NCI-H1930 (cell line): ENCODE measurements at regions not wholly inside any gene's neighbourhood (a gene's known extent, or its start where the extent isn't known, plus 50 kb on each side); places are given as distances from the start of the nearest gene placed in this dataset.

Source experiments
- DNase-seq, 2 experiments: peaks; one replicate each; lab custom pipeline; 2025; lab: John Stamatoyannopoulos, UW

DNA sequence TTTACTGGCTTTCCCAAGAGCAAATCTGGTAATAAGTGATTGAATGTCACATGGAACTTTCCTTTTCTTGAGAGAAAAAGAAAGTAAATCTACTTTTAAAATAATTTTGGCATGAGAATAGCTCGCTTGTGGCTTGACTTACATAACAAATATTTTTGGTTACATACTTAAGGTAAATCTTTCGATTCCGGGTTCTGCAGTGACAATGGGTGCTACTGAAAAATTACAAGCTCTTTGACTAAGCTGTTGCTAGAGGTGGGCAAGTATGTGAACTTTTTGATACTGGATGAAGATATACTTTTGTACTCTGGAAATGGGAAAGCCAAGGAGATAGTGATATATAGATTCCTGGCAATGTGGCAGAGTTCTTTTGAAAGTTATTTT is 51.9 kb upstream of the OTOL1 start:
- DNase-seq = no peak

GRCh38 chr3:161443921-161444693 is 52.5 kb upstream of the OTOL1 start:
- no peak for DNase-seq

GRCh38 chr3:161430307-161430706 is 59.0 kb upstream of the SPTSSB start:
- DNase-seq = no peak

- DNase-seq = no peak
Observed at GRCh38 chr3:161427347-161427746, 56.0 kb upstream of the SPTSSB start.

DNA sequence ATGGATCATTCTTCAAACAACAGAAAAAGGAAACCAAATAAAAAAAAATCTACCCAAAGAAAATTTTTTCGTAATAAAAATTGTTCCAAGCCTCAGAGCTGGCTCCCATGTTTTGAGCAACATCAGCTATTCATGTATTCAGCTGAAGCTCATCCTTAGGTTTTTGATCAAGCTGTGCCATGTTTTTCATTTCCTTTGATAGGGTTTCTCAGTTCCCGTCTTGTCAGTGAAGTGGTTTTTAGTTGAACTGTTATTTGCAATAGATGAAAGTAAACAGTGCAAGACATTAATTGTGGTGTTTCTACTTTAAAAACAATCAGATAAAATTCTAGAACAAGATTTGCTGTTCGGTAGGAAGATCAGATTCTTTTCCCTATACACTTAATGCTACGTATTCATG is 55.4 kb upstream of the SPTSSB start:
- DNase-seq = no peak

DNA sequence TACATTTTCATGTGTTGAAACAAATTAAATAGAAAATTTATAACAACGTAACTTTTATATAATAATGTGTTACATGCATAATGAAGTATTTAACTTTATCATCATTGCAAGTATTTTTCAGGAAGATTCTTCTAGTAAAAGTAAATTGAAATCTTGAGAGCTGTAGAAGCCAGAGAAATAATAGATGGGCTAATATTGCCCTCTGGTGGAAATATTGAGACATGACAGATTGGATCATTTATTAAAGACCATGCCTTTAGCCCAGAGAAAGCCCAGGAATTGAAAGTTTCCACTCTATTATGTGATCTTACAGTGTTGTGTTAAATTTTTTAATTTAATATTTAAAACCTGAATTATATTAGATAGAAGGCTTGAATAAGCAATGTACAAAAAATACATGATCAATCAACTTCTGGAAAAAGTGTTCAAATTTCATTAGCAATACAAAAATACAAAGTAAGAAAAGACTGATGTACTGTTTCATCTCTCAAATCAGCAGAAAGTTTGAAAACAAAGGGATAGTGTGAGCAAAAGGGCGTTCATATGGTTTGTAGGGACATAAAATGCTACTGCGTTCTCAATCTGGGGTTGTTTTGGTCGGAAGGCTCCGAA is 52.7 kb upstream of the SPTSSB start:
- peak in 1 of 2 experiments; percentile 6 for DNase-seq

GRCh38 chr3:161422171-161422700 is 50.9 kb upstream of the SPTSSB start:
- DNase-seq = no peak
